SU-DHL-6 (cell line): ENCODE measurements at regions not wholly inside any gene's neighbourhood (a gene's known extent, or its start where the extent isn't known, plus 50 kb on each side); places are given as distances from the start of the nearest gene placed in this dataset.
"Not testable (repeated sequence)": the region's sequence is repeated elsewhere in the genome, so short reads cannot be mapped to it uniquely, and the experiment has no call there.

Experiments
- EZH2phosphoT487 ChIP-seq: fragments of 200-600 bp; sonication (generic), shearing (Covaris generic); conservative IDR thresholded peaks from 2 replicates; pipeline ENCODE4 v1.6.1; 2018; ENCODE audit warnings: mild to moderate bottlenecking, antibody characterized with exemption, low read length, moderate library complexity, mixed read lengths
- TF ChIP-seq, protein P1 (sequence below): fragments of 200-600 bp; sonication (generic); IDR thresholded peaks from one replicate; pipeline ENCODE4 v1.5.1; 2017; ENCODE audit warnings: antibody characterized with exemption, mild to moderate bottlenecking, low read length, moderate library complexity; ENCODE audit not compliant: insufficient read depth, poor library complexity, severe bottlenecking

DNA sequence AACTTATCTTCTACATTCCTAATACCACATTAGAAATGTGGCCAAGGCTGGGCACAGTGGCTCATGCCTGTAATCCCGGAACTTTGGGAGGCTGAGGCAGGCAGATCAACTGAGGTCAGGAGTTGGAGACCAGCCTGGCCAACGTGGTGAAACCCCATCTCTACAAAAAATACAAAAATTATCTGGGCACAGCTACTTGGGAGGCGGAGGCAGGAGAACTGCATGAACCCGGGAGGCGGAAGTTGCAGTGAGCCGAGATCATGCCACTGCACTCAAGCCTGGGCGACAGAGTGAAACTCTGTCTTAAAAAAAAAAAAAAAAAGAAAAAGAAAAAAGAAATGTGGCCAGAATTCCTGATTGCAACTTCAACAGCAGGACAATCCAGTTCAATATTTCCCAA is 196.6 kb upstream of the RASGEF1B start:
- TF ChIP-seq, protein P1, sequence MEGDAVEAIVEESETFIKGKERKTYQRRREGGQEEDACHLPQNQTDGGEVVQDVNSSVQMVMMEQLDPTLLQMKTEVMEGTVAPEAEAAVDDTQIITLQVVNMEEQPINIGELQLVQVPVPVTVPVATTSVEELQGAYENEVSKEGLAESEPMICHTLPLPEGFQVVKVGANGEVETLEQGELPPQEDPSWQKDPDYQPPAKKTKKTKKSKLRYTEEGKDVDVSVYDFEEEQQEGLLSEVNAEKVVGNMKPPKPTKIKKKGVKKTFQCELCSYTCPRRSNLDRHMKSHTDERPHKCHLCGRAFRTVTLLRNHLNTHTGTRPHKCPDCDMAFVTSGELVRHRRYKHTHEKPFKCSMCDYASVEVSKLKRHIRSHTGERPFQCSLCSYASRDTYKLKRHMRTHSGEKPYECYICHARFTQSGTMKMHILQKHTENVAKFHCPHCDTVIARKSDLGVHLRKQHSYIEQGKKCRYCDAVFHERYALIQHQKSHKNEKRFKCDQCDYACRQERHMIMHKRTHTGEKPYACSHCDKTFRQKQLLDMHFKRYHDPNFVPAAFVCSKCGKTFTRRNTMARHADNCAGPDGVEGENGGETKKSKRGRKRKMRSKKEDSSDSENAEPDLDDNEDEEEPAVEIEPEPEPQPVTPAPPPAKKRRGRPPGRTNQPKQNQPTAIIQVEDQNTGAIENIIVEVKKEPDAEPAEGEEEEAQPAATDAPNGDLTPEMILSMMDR = not testable (repeated sequence)
- not testable (repeated sequence) for TF ChIP-seq EZH2phosphoT487
